Prostate gland (tissue), 2 donors: ENCODE measurements at regions not wholly inside any gene's neighbourhood (a gene's known extent, or its start where the extent isn't known, plus 50 kb on each side); places are given as distances from the start of the nearest gene placed in this dataset.

Experiments used
- DNase-seq: peaks from one replicate; pipeline ENCODE4 v3.0.0-alpha.2; 2019; ENCODE audit warnings: low spot score
- H3K27ac ChIP-seq, 2 donors: fragments of 200-600 bp; sonication (generic); 2 replicates each; pipeline ENCODE4 v1.5.1; 2017 to 2019
- H3K27me3 ChIP-seq: fragments of 200-600 bp; sonication (generic); replicated peaks from 2 replicates; pipeline ENCODE4 v1.5.1; 2019; ENCODE audit not compliant: insufficient read depth
- H3K36me3 ChIP-seq, 2 donors: fragments of 200-600 bp; sonication (generic); 1 replicate in 1 of 2; 2 replicates in 1 of 2; pipeline versions ENCODE4 v1.5.1 to v1.8.1; 2017 to 2019
- H3K4me1 ChIP-seq: fragments of 200-600 bp; sonication (generic); replicated peaks from 2 replicates; pipeline ENCODE4 v1.5.1; 2019
- H3K4me3 ChIP-seq, 2 donors: fragments of 200-600 bp; sonication (generic); 2 replicates each; pipeline ENCODE4 v1.5.1; 2017 to 2019
- H3K9me3 ChIP-seq: fragments of 200-600 bp; sonication (generic); 2 replicates; pipeline ENCODE4 v1.5.1; 2017
- POLR2A ChIP-seq: fragments of 450-650 bp; IDR thresholded peaks from one replicate; pipeline ENCODE4 v1.6.1; 2016; ENCODE audit warnings: antibody characterized with exemption, mild to moderate bottlenecking
- POLR2AphosphoS5 ChIP-seq: sonication (generic); formaldehyde crosslinking; IDR thresholded peaks from one replicate; pipeline ENCODE4 v1.6.1; 2017; ENCODE audit warnings: antibody characterized with exemption
- WGBS: methylation state at CpG from one replicate; pipeline ENCODE4 v1.1.5; 2018; 5-methylcytosine and 5-hydroxymethylcytosine counted together
- intact Hi-C: fragments of 100-400 bp; cut with DNase I; formaldehyde crosslinking; loops from one replicate; pipeline ENCODE4 v1.14.2; 2022
- TF ChIP-seq, protein P1 (sequence below), 4 experiments: fragments of 200-600 bp in 2 of 4; fragments of 450-650 bp in 2 of 4; sonication (generic) in 2 of 4; IDR thresholded peaks; 1 replicate in 3 of 4; 2 replicates in 1 of 4; pipeline ENCODE4 v1.5.1; 2016 to 2019; ENCODE audit warnings: antibody characterized with exemption in 4 of 4, mild to moderate bottlenecking in 2 of 4, moderate library complexity in 2 of 4

GRCh38 chr13:99652901-99653300 lies 151.6 kb downstream of the TM9SF2 start:
- DNase-seq: no peak
- no peak overlapping the region for H3K27ac ChIP-seq
- WGBS: 83% methylated on average over 3 of the region's 3 CpGs
- no peak for TF ChIP-seq POLR2A
- no peak for TF ChIP-seq POLR2AphosphoS5
- TF ChIP-seq, protein P1, sequence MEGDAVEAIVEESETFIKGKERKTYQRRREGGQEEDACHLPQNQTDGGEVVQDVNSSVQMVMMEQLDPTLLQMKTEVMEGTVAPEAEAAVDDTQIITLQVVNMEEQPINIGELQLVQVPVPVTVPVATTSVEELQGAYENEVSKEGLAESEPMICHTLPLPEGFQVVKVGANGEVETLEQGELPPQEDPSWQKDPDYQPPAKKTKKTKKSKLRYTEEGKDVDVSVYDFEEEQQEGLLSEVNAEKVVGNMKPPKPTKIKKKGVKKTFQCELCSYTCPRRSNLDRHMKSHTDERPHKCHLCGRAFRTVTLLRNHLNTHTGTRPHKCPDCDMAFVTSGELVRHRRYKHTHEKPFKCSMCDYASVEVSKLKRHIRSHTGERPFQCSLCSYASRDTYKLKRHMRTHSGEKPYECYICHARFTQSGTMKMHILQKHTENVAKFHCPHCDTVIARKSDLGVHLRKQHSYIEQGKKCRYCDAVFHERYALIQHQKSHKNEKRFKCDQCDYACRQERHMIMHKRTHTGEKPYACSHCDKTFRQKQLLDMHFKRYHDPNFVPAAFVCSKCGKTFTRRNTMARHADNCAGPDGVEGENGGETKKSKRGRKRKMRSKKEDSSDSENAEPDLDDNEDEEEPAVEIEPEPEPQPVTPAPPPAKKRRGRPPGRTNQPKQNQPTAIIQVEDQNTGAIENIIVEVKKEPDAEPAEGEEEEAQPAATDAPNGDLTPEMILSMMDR (IDR thresholded peaks at IDR 0.05): no peak
- no peak overlapping the region for H3K4me3 ChIP-seq
- H3K9me3 ChIP-seq: no peaks in the 10 kb centered on the region
- intact Hi-C loops: no loop called here
- no peaks in the 10 kb centered on the region for H3K27me3 ChIP-seq
- no peaks in the 10 kb centered on the region for H3K36me3 ChIP-seq
- H3K4me1 ChIP-seq: no peaks in the 10 kb centered on the region

DNA sequence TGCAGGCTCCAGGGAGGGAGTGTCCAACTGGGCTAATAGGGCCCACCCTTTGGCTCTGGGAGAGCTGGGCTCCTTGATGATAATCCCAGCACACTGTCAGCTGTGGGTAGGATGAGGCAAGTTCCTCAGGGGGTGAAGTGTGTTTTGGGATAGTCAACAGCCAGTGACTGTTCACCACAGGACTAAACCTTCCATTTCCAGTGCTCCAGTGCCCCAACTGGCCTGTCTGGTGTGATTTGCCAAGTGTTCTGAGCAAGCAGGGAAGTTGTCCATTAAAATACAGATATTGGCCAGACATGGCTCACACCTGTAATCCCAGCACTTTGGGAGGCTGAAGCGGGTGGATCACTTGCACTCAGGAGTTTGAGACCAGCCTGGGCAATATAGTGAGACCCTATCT lies 150.9 kb downstream of the TM9SF2 start:
- Histone ChIP-seq H3K9me3 (no peaks in the 10 kb centered on the region), H3K4me1 (no peaks in the 10 kb centered on the region), H3K27me3 (no peaks in the 10 kb centered on the region), H3K4me3 (no peak overlapping the region), H3K27ac (no peak overlapping the region), H3K36me3 (no peaks in the 10 kb centered on the region)
- intact Hi-C loops: no loop called here
- WGBS: 75% methylated on average over 1 of the region's 1 CpG
- DNase-seq: peak; percentile 50
- TF ChIP-seq, protein P1 (IDR thresholded peaks at IDR 0.05): no peak
- TF ChIP-seq POLR2A (no peak), POLR2AphosphoS5 (no peak)

DNA sequence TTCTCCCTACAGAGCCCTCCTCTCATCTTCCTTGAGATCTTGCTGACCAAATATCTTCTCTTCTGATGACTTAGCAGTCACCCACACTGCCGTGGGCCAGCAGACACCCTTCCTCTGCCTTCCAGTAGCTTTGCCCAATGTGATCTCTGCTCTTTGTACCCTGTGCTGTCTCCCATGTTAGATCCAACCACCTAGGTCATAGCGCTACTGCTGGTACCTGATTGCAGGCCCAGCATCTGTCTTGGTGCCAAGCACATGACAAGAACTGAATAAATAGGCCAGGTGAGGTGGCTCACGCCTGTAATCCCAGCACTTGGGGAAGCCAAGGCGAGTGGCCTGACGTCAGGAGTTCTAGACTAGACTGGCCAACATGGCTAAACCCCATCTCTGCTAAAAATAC lies 149.7 kb downstream of the TM9SF2 start:
- Histone ChIP-seq H3K4me3 (no peak overlapping the region), H3K9me3 (no peaks in the 10 kb centered on the region), H3K36me3 (no peaks in the 10 kb centered on the region), H3K27me3 (no peaks in the 10 kb centered on the region), H3K4me1 (no peaks in the 10 kb centered on the region), H3K27ac (no peak overlapping the region)
- TF ChIP-seq, protein P1 (IDR thresholded peaks at IDR 0.05): no peak
- TF ChIP-seq POLR2A: no peak
- no peak for TF ChIP-seq POLR2AphosphoS5
- intact Hi-C loops: no loop called here
- WGBS: 97% methylated on average over 5 of the region's 5 CpGs
- no peak for DNase-seq

- Histone ChIP-seq H3K27me3 (no peaks in the 10 kb centered on the region), H3K4me1 (no peaks in the 10 kb centered on the region), H3K27ac (no peak overlapping the region), H3K4me3 (no peak overlapping the region), H3K36me3 (no peaks in the 10 kb centered on the region), H3K9me3 (no peaks in the 10 kb centered on the region)
- intact Hi-C loops: no loop called here
- TF ChIP-seq, protein P1 (IDR thresholded peaks at IDR 0.05): no peak
- TF ChIP-seq POLR2AphosphoS5: no peak
- 95% methylated on average over 1 of the region's 1 CpG for WGBS
- no peak for DNase-seq
Measured at GRCh38 chr13:99650410-99650809, 149.1 kb downstream of the TM9SF2 start.

GRCh38 chr13:99648927-99649326 lies 147.7 kb downstream of the TM9SF2 start:
- WGBS: 55% methylated on average over 4 of the region's 4 CpGs
- no peak for DNase-seq
- intact Hi-C loops: no loop called here
- Histone ChIP-seq H3K9me3 (no peaks in the 10 kb centered on the region), H3K4me1 (no peaks in the 10 kb centered on the region), H3K4me3 (no peak overlapping the region), H3K27me3 (no peaks in the 10 kb centered on the region), H3K27ac (no peak overlapping the region), H3K36me3 (no peaks in the 10 kb centered on the region)
- TF ChIP-seq, protein P1 (IDR thresholded peaks at IDR 0.05): no peak
- TF ChIP-seq POLR2AphosphoS5 (no peak), POLR2A (no peak)
